Activated effector memory CD4-positive, alpha-beta T cell treated with Interleukin-2 at 50 U/mL for 16 hours (primary cell): ENCODE measurements at regions not wholly inside any gene's neighbourhood (a gene's known extent, or its start where the extent isn't known, plus 50 kb on each side); places are given as distances from the start of the nearest gene placed in this dataset.

Experiments
- DNase-seq: peaks from one replicate; pipeline ENCODE4 v3.0.0-alpha.2; 2020

GRCh38 chr3:72421786-72422185 lies 426.5 kb downstream of the SHQ1 start:
- no peak for DNase-seq

- DNase-seq: no peak
Observed at GRCh38 chr3:72421126-72421525, 427.1 kb downstream of the SHQ1 start.

GRCh38 chr3:72418856-72419255 lies 429.4 kb downstream of the SHQ1 start:
- no peak for DNase-seq

GRCh38 chr3:72418244-72418643 lies 430.0 kb downstream of the SHQ1 start:
- DNase-seq: no peak

GRCh38 chr3:72414481-72415016 lies 433.7 kb downstream of the SHQ1 start:
- no peak for DNase-seq

- no peak for DNase-seq
Observed at GRCh38 chr3:72413228-72413627, 435.0 kb downstream of the SHQ1 start.

GRCh38 chr3:72412340-72412956 lies 435.8 kb downstream of the SHQ1 start:
- DNase-seq: no peak

- no peak for DNase-seq
Observed at GRCh38 chr3:72411843-72412242, 436.4 kb downstream of the SHQ1 start.

GRCh38 chr3:72411126-72411525 lies 437.1 kb downstream of the SHQ1 start:
- DNase-seq: no peak

GRCh38 chr3:72408983-72409779 lies 439.1 kb downstream of the SHQ1 start:
- no peak for DNase-seq

- DNase-seq: no peak
Observed at GRCh38 chr3:72407766-72408165, 440.5 kb downstream of the SHQ1 start.

- no peak for DNase-seq
Observed at GRCh38 chr3:72405943-72406566, 442.2 kb downstream of the SHQ1 start.

GRCh38 chr3:72401005-72401545 lies 447.2 kb downstream of the SHQ1 start:
- DNase-seq: no peak

GRCh38 chr3:72398781-72399180 lies 449.5 kb downstream of the SHQ1 start:
- DNase-seq: no peak

GRCh38 chr3:72397586-72397985 lies 450.7 kb downstream of the SHQ1 start:
- no peak for DNase-seq

- no peak for DNase-seq
Observed at GRCh38 chr3:72396899-72397298, 451.3 kb downstream of the SHQ1 start.

GRCh38 chr3:72395776-72396311 lies 452.4 kb downstream of the SHQ1 start:
- no peak for DNase-seq

- DNase-seq: no peak
Observed at GRCh38 chr3:72393455-72393854, 454.8 kb downstream of the SHQ1 start.

- DNase-seq: no peak
Observed at GRCh38 chr3:72391659-72392058, 456.6 kb downstream of the SHQ1 start.

- DNase-seq: no peak
Observed at GRCh38 chr3:72390841-72391240, 457.4 kb downstream of the SHQ1 start.

- DNase-seq: no peak
Observed at GRCh38 chr3:72388644-72389043, 459.6 kb downstream of the SHQ1 start.

GRCh38 chr3:72388117-72388516 lies 460.1 kb downstream of the SHQ1 start:
- DNase-seq: no peak

- no peak for DNase-seq
Observed at GRCh38 chr3:72386327-72387000, 461.8 kb downstream of the SHQ1 start.
